Gastroesophageal sphincter (tissue), 4 donors: ENCODE measurements at regions not wholly inside any gene's neighbourhood (a gene's known extent, or its start where the extent isn't known, plus 50 kb on each side); places are given as distances from the start of the nearest gene placed in this dataset.

Experiments used
- ATAC-seq: fragments of 150-250 bp; one replicate; pipeline ENCODE4 v1.9.1; 2016; ENCODE audit warnings: mild to moderate bottlenecking, moderate library complexity
- H3K27ac ChIP-seq, 4 donors: fragments of 200-600 bp; sonication (generic) in 3 of 4; 1 replicate in 3 of 4; 2 replicates in 1 of 4; pipeline ENCODE4 v1.5.1; 2016 to 2019
- H3K27me3 ChIP-seq: fragments of 200-600 bp; sonication (generic); one replicate; pipeline ENCODE4 v1.5.1; 2019
- H3K36me3 ChIP-seq, 2 donors: fragments of 200-600 bp; sonication (generic); one replicate each; pipeline ENCODE4 v1.5.1; 2019; ENCODE audit warnings: control low read depth in 1 of 2
- H3K4me1 ChIP-seq, 3 donors: fragments of 200-600 bp; sonication (generic); 1 replicate in 2 of 3; 2 replicates in 1 of 3; pipeline ENCODE4 v1.5.1; 2016 to 2019; ENCODE audit warnings: control low read depth in 2 of 3
- H3K4me3 ChIP-seq, 2 donors: fragments of 200-600 bp; sonication (generic); one replicate each; pipeline ENCODE4 v1.5.1; 2019; ENCODE audit warnings: mild to moderate bottlenecking in 1 of 2, moderate library complexity in 1 of 2
- H3K9me3 ChIP-seq, 3 donors: fragments of 200-600 bp; sonication (generic); one replicate each; pipeline ENCODE4 v1.5.1; 2017 to 2019; ENCODE audit warnings: control low read depth in 2 of 3
- CTCF ChIP-seq, 4 experiments: fragments of 200-600 bp in 2 of 4; fragments of 450-650 bp in 2 of 4; sonication (generic) in 1 of 4; IDR thresholded peaks; one replicate each; pipeline ENCODE4 v1.5.1; 2017 to 2019; ENCODE audit warnings: antibody characterized with exemption in 4 of 4, mild to moderate bottlenecking in 2 of 4, moderate library complexity in 2 of 4
- EP300 ChIP-seq: sonication (generic); formaldehyde crosslinking; IDR thresholded peaks from one replicate; pipeline ENCODE4 v1.6.1; 2017; ENCODE audit warnings: antibody characterized with exemption, mild to moderate bottlenecking
- POLR2A ChIP-seq, 2 donors: fragments of 450-650 bp; IDR thresholded peaks; one replicate each; pipeline ENCODE4 v1.6.1; 2017; ENCODE audit warnings: antibody characterized with exemption in 2 of 2, mild to moderate bottlenecking in 2 of 2, moderate library complexity in 1 of 2
- POLR2AphosphoS5 ChIP-seq: sonication (generic); formaldehyde crosslinking; IDR thresholded peaks from one replicate; pipeline ENCODE4 v1.6.1; 2017; ENCODE audit warnings: antibody characterized with exemption
- WGBS, 2 donors: methylation state at CpG; one replicate each; pipeline ENCODE4 v1.1.5; 2018; ENCODE audit warnings: low coverage in 1 of 2; 5-methylcytosine and 5-hydroxymethylcytosine counted together

GRCh38 chr1:56426587-56427381, 152.6 kb downstream of the PLPP3 start:
- H3K4me3 ChIP-seq, result no peak overlapping the region
- WGBS, 2 donors, result 75 to 80% methylated on average over 1 of the region's 1 CpG
- no peaks in the 10 kb centered on the region for H3K27me3 ChIP-seq
- no peaks in the 10 kb centered on the region for H3K36me3 ChIP-seq
- TF ChIP-seq POLR2A (IDR thresholded peaks at IDR 0.05) (no peak), CTCF (IDR thresholded peaks at IDR 0.05) (no peak), POLR2AphosphoS5 (no peak), EP300 (no peak)
- H3K27ac ChIP-seq, result no peak overlapping the region
- no peaks in the 10 kb centered on the region for H3K9me3 ChIP-seq
- no peak for ATAC-seq
- no peaks in the 10 kb centered on the region for H3K4me1 ChIP-seq

- no peaks in the 10 kb centered on the region for H3K36me3 ChIP-seq
- ATAC-seq, result no peak
- H3K27ac ChIP-seq, result peak overlapping the region in 1 of 4 donors; percentile 16
- no peak overlapping the region for H3K4me3 ChIP-seq
- TF ChIP-seq POLR2AphosphoS5 (no peak), POLR2A (IDR thresholded peaks at IDR 0.05) (no peak), EP300 (no peak)
- H3K4me1 ChIP-seq, result no peaks in the 10 kb centered on the region
- no peaks in the 10 kb centered on the region for H3K9me3 ChIP-seq
- 76 to 89% methylated on average over 3 of the region's 3 CpGs for WGBS, 2 donors
- no peaks in the 10 kb centered on the region for H3K27me3 ChIP-seq
These were observed 153.8 kb downstream of the PLPP3 start for GRCh38 chr1:56425494-56426037.

DNA sequence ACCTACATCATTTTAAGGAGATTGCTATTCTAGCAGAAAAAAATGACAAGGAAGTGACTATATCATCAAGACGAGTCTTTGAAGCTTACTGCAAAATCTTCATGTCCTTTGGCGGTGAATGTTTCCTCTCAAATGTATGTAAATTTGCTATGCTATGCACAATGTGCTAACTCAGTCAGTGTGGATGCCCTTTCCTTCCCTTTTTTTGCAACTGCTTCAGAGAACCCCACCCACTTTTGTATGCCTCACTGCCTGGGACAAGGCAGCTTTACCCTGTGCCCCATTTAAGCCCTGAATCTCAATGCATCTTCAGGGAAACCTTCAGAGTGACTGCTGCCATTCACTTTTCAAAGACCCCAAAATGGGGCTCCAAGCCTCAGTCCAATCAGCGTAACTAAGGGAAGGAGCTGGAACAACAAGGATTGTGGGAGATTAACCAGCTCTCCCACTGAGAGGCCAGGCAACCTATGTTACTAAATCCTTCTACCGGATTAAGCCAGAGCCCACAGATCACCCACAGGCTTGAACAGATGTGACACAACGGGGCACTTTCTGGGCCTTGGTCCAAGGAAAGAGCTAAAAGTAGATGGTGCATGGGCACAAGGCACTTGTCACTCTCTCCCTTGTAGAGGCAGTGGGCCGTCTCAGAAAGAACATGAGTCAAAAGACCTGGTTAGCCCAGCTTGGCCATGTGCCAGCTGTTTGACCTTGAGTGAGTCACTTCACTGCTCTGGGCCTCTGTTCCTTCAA, 154.4 kb downstream of the PLPP3 start:
- peak; percentile 84 for ATAC-seq

GRCh38 chr1:56423716-56424115, 155.6 kb downstream of the PLPP3 start:
- WGBS, 2 donors, result 61 to 86% methylated on average over 3 to 4 of the region's 4 CpGs
- no peaks in the 10 kb centered on the region for H3K36me3 ChIP-seq

More for the DNA sequence above, 154.4 kb downstream of the PLPP3 start:
- no peaks in the 10 kb centered on the region for H3K9me3 ChIP-seq
- no peaks in the 10 kb centered on the region for H3K27me3 ChIP-seq
- no peaks in the 10 kb centered on the region for H3K4me1 ChIP-seq
- H3K27ac ChIP-seq, result peak overlapping the region in 1 of 4 donors; percentile 16
- 60 to 87% methylated on average over 1 to 3 of the region's 6 CpGs for WGBS, 2 donors
- TF ChIP-seq CTCF (IDR thresholded peaks at IDR 0.05) (no peak), EP300 (no peak), POLR2A (IDR thresholded peaks at IDR 0.05) (no peak), POLR2AphosphoS5 (no peak)
- no peaks in the 10 kb centered on the region for H3K36me3 ChIP-seq
- H3K4me3 ChIP-seq, result no peak overlapping the region

More at GRCh38 chr1:56423716-56424115, 155.6 kb downstream of the PLPP3 start:
- Histone ChIP-seq H3K9me3 (no peaks in the 10 kb centered on the region), H3K27ac (no peak overlapping the region), H3K27me3 (no peaks in the 10 kb centered on the region), H3K4me1 (no peaks in the 10 kb centered on the region), H3K4me3 (no peak overlapping the region)
- ATAC-seq, result no peak
- TF ChIP-seq POLR2A (IDR thresholded peaks at IDR 0.05) (no peak), POLR2AphosphoS5 (no peak), EP300 (no peak), CTCF (IDR thresholded peaks at IDR 0.05) (no peak)
